GM19438 (cell line): ENCODE measurements at regions not wholly inside any gene's neighbourhood (a gene's known extent, or its start where the extent isn't known, plus 50 kb on each side); places are given as distances from the start of the nearest gene placed in this dataset.

Source experiments
- ATAC-seq: cut with Tn5 transposase; IDR thresholded peaks from one replicate; pipeline ENCODE4 v1.9.1; 2021; ENCODE audit warnings: low read depth; ENCODE audit not compliant: unreplicated experiment

DNA sequence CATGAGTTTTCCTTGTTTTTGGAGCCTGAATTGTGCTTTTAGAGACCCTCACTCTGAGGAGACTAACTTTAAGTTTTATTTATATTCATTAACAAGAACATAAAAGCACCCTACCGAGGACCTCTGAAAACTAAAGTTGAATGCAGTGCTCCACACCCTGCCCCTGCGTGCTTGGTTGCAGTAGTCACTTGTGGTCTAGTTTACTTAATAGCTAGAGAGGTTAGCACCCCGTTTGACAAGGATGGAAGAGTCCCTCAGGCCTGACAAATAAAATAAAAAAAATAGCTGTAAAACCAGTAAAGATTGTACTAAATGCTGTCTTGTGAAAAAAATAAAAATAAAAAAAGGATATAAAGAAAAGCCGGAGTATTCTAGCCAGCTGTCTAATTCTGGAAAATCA lies 395.2 kb downstream of the MTX2 start:
- ATAC-seq, result no peak

DNA sequence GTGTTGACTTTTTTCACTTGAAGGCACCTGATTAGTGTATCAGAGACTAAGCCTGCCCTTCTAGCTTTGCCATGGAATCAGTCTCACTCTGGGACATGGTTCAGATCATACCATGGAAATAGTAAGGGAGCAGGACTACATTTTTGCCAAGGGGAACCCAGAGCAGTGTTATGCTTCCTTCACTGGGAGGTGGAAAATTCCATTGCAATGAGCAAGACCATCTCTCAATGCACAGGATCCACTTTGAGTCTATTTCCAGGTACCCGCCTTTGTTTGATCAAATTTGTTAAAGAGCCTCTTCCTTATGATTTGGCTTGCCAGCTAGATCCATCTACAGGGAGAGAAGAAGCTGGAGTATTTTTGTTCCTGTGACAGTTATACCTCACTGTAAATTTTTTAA lies 395.8 kb downstream of the MTX2 start:
- ATAC-seq, result no peak

GRCh38 chr2:176668912-176669311 lies 399.7 kb downstream of the MTX2 start:
- no peak for ATAC-seq

GRCh38 chr2:176669398-176670174 lies 400.3 kb downstream of the MTX2 start:
- ATAC-seq, result no peak

DNA sequence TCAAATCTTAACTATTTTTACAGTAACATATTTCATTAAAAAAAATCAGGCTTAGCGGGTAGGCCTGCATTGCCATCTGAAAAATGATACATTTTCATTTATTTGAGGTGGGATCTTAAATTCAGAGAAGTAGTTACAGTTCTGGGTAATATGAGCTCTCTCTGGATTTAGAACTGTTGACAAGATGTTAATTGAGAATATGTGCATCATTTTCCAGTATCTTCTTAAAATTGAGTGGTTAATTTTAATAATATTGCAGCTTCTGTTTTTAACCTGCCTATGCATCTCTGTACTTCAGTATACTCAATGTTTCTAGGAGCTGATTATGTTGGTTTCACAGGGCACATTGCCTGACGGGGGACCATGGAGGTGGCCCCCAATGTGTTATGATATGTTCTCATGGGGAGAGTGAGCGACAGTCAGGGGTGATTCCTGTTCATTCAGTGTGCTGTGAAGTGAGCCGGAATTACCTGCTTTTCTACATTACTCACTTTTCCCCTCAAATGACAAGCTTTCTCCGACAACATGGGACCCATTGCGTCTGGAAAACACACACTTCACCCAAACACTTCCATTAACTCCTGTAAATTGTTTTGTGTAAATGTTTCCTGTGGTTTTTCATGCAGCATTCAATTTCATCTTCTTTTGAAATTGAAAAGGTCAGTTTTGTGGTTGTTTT lies 406.2 kb downstream of the MTX2 start:
- ATAC-seq, result no peak

DNA sequence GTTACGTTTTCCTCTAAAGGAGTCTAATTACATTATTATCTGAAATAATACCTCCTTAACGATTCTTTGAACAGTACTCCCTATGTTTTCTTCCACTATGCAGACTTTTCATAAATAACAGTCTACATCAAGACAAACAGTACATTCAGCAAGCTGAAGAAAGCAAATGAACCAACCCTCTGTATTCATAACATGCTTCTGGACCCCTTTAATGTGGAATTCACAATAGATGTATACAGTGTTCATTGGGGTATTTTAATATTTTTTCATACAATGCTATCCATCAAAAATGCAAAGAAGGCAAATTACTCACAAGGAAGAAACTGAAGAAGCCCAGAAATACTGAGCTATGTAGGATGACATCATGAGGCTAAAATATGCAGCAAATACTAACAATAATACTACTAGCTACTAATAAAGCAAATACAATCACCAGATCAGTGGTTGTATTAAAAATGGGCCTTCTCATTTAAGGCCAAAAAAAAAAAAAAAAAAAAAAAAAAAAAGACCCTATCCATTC lies 408.6 kb downstream of the MTX2 start:
- no peak for ATAC-seq

DNA sequence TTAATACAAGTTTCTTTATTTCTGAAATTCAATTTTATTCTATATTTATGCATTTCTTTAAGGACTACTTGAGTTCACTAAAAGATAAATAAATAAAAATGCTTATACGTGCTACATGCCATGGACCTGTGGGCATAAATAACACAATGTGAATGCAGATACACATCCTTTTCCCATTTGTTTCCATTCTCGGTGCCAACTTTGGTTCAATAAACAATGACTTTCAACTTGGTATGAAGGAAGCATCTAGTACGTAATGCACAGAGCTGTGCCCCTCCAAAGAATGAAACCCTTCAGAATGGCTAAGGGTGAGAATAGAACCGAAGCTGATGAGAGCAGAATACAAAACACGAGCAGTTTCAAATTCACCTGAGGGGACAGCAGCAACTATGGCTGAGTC lies 409.3 kb downstream of the MTX2 start:
- ATAC-seq, result no peak

GRCh38 chr2:176679061-176679669 lies 409.9 kb downstream of the MTX2 start:
- no peak for ATAC-seq

GRCh38 chr2:176680916-176681516 lies 411.8 kb downstream of the MTX2 start:
- no peak for ATAC-seq

- no peak for ATAC-seq
Measured at GRCh38 chr2:176681584-176682115, 412.4 kb downstream of the MTX2 start.

DNA sequence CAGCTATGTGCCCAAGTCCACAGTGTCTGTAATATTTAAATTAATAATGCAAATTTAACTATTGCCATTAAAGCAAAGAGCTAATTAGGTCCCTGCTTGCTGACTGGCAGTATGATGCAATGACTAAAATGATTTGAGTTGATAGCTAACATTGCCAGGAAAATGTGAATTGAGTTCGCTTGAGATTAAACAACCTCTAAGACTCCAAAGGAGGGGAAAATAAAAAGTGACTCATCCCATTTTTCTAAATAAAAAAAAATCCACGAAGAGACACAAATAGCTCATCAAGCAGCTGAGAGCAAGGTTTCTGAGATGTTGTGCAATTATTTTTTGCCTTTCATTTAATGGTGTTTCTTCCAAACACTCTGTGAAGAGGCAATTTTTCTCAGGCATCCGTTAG lies 413.0 kb downstream of the MTX2 start:
- no peak for ATAC-seq

DNA sequence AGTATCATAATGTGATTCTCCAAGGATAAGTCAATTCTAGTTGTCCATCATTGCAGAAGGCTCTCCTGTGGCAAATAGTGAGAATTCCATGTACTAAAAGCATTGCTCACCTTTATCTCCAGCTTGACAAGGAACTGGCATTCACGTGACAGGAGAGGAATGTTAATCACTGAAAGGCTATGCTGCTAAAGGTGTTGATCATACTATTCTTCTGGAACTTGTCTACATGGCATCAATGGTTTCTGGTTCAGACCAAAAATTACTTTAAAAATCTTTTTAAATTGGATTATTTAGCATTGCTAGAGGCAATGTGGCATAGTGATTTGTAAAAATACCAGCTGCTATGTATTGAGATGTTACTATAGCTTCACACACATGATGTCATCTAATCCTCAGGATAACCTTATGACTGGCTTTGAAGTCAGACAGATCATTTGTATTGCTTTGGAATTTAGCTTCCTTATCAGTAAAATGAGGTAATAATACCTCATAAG lies 414.4 kb downstream of the MTX2 start:
- ATAC-seq, result no peak

GRCh38 chr2:176685908-176686307 lies 416.7 kb downstream of the MTX2 start:
- ATAC-seq, result no peak

- no peak for ATAC-seq
Measured at GRCh38 chr2:176686328-176686727, 417.1 kb downstream of the MTX2 start.

GRCh38 chr2:176687342-176687741 lies 418.1 kb downstream of the MTX2 start:
- ATAC-seq, result no peak

- ATAC-seq, result no peak
Measured at GRCh38 chr2:176687944-176688343, 418.7 kb downstream of the MTX2 start.

DNA sequence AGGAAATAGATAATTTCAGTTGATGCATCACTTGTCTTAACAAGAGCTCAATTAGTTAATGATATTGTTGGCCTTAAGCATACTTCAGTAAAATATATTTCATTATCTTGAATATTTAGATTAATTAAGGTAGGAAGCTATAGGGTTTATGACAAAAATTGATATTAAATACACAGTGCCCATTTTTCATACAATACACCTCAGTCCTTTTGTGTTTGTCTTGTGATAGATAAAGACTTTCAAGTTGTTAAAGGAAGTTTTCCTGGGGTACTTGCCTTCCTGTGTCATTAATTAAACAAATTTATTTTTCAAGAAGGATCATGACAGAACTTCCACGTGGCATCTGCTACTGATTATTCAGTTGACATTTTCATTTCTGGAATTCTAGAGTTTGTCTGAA lies 420.5 kb downstream of the MTX2 start:
- ATAC-seq, result no peak

DNA sequence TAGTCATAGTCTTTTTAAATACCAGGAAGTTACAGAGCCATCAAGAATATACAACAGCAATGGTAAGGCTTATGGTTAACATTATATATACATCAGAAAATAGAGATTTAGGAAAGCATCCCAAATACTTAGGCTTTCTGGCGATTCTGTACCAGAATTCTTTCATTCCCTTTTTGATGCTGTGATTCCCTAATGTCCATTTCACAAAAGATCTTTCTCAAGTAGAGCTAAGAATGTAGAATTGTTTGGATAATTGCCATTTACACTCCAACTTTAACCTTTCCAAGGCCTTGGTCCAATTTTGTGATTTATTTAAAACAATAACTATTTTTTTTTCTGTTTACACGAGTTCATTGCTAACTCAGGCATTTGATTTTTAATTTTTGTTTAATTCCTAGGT lies 422.2 kb downstream of the MTX2 start:
- no peak for ATAC-seq

DNA sequence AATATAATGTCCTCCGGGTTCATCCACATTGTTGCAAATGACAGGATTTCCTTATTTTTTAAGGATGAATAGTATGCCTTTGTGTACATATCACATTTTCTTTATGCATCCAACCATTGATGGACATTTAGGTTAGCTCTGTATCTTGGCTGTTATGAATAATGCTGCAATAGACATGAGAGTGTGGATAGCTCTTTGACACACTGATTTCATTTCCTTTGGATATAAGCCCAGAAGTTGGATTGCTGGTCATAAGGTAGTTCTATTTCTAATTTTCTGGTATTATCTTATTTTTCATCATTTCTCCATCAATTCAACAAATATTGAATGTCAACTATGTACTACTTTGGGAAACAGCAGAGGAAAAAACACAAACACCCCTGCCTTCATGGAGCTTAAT lies 423.3 kb downstream of the MTX2 start:
- no peak for ATAC-seq

DNA sequence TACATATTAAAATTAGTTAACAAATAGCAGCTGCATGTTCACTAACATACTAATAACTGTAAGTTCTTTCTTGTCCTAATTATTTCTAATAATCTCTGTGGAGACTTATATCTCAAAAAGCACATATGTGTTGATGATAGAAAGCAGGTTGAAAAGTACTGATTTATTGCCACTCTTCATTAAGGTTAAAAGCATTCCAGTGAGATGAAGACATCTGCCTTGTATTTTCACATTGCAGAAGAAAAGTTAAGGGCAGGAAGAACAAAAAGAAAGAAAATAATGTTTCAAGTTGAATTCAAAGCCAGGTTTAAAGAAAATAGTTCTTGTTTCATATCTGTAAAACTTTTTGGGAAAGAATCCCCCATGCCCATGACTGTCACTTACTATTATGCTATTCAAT lies 429.9 kb downstream of the MTX2 start:
- no peak for ATAC-seq

GRCh38 chr2:176699644-176700043 lies 430.4 kb downstream of the MTX2 start:
- ATAC-seq, result no peak
